Transverse colon (tissue), 3 donors: ENCODE measurements at regions not wholly inside any gene's neighbourhood (a gene's known extent, or its start where the extent isn't known, plus 50 kb on each side); places are given as distances from the start of the nearest gene placed in this dataset.

ENCODE experiments used
- CTCF ChIP-seq, 5 experiments: fragments of 200-600 bp in 3 of 5; fragments of 450-650 bp in 2 of 5; sonication (generic) in 3 of 5; IDR thresholded peaks; 1 replicate in 2 of 5; 2 replicates in 3 of 5; pipeline ENCODE4 v1.5.1; 2016 to 2017; ENCODE audit warnings: antibody characterized with exemption in 5 of 5, inconsistent platforms in 3 of 5, mild to moderate bottlenecking in 2 of 5, moderate library complexity in 1 of 5
- POLR2A ChIP-seq: fragments of 450-650 bp; IDR thresholded peaks from one replicate; pipeline ENCODE4 v1.6.1; 2016; ENCODE audit warnings: antibody characterized with exemption, mild to moderate bottlenecking, moderate library complexity

DNA sequence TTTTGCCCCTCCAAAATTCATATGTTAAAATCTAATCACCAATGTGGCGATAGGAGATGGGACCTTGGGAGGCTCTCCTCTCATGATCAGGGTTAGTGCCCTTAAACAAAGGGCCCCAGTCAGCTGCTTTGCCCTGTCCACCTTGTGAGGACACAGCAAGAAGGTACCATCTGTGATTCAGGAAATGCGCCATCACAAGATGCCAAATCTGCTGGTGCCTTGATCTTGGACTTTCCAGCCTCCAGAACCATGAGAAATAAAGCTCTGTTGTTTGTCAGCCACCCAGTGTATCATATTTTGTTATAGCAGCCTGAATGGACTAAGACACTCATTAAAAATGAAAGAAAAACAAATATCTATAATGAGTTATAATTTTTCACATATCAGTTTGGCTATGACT lies 63.0 kb upstream of the NKD1 start:
- no peak for TF ChIP-seq CTCF (IDR thresholded peaks at IDR 0.05)
- TF ChIP-seq POLR2A, result no peak
